ENCODE measurements at regions not wholly inside any gene's neighbourhood (a gene's known extent, or its start where the extent isn't known, plus 50 kb on each side); places are given as distances from the start of the nearest gene placed in this dataset.

- no peak for TF ChIP-seq CTCF (IDR thresholded peaks at IDR 0.05; ENCODE audit: extremely low read depth, missing control alignments)
- DNase-seq (ENCODE audit: low spot score) = no peak
Measured at GRCh38 chr3:153734777-153735551, 386.2 kb upstream of the ARHGEF26 start.

- DNase-seq (ENCODE audit: low spot score) = no peak
- no peak for TF ChIP-seq CTCF (IDR thresholded peaks at IDR 0.05; ENCODE audit: extremely low read depth, missing control alignments)
Measured at GRCh38 chr3:153740109-153740508, 381.1 kb upstream of the ARHGEF26 start.

GRCh38 chr3:153744889-153745288 lies 376.3 kb upstream of the ARHGEF26 start:
- TF ChIP-seq CTCF (IDR thresholded peaks at IDR 0.05; ENCODE audit: extremely low read depth, missing control alignments) = no peak

GRCh38 chr3:153746211-153746610 lies 375.0 kb upstream of the ARHGEF26 start:
- DNase-seq (ENCODE audit: low spot score) = no peak
- no peak for TF ChIP-seq CTCF (IDR thresholded peaks at IDR 0.05; ENCODE audit: extremely low read depth, missing control alignments)

More at GRCh38 chr3:153744889-153745288, 376.3 kb upstream of the ARHGEF26 start:
- no peak for DNase-seq (ENCODE audit: low spot score)

GRCh38 chr3:153749070-153749610 lies 372.1 kb upstream of the ARHGEF26 start:
- TF ChIP-seq CTCF (IDR thresholded peaks at IDR 0.05; ENCODE audit: extremely low read depth, missing control alignments) = no peak
- DNase-seq (ENCODE audit: low spot score) = no peak

GRCh38 chr3:153752405-153753027 lies 368.7 kb upstream of the ARHGEF26 start:
- no peak for DNase-seq (ENCODE audit: low spot score)
- no peak for TF ChIP-seq CTCF (IDR thresholded peaks at IDR 0.05; ENCODE audit: extremely low read depth, missing control alignments)

GRCh38 chr3:153753035-153753434 lies 368.2 kb upstream of the ARHGEF26 start:
- no peak for TF ChIP-seq CTCF (IDR thresholded peaks at IDR 0.05; ENCODE audit: extremely low read depth, missing control alignments)
- no peak for DNase-seq (ENCODE audit: low spot score)
